ENCODE measurements at regions not wholly inside any gene's neighbourhood (a gene's known extent, or its start where the extent isn't known, plus 50 kb on each side); places are given as distances from the start of the nearest gene placed in this dataset.
"Not testable (repeated sequence)": the region's sequence is repeated elsewhere in the genome, so short reads cannot be mapped to it uniquely, and the experiment has no call there.

- H3K27ac ChIP-seq (ENCODE audit: low read depth, low read length): no peak overlapping the region
- no peaks in the 10 kb centered on the region for H3K9me3 ChIP-seq (ENCODE audit: control insufficient read depth, insufficient read depth, low read length)
- H3K4me1 ChIP-seq (ENCODE audit: control insufficient read depth, insufficient read depth, low read length): peaks cover 5% of the 10 kb centered on the region; the same call in 1 of the 2 replicates
- H3K36me3 ChIP-seq (ENCODE audit: control insufficient read depth, insufficient read depth, low read length): no peaks in the 10 kb centered on the region
- H3K27me3 ChIP-seq (ENCODE audit: control insufficient read depth, insufficient read depth, low read length): no peaks in the 10 kb centered on the region
- no peak overlapping the region for H3K9ac ChIP-seq (ENCODE audit: low read depth, low read length)
- H3K4me3 ChIP-seq (ENCODE audit: low read depth, low read length): no peak overlapping the region
Measured at GRCh38 chr2:145753041-145753608, 1233.2 kb upstream of the ZEB2 start.

- Histone ChIP-seq H3K4me3 (ENCODE audit: low read depth, low read length) (no peak overlapping the region), H3K4me1 (ENCODE audit: control insufficient read depth, insufficient read depth, low read length) (peaks cover 5% of the 10 kb centered on the region; the same call in 1 of the 2 replicates), H3K9me3 (ENCODE audit: control insufficient read depth, insufficient read depth, low read length) (no peaks in the 10 kb centered on the region), H3K9ac (ENCODE audit: low read depth, low read length) (no peak overlapping the region), H3K36me3 (ENCODE audit: control insufficient read depth, insufficient read depth, low read length) (no peaks in the 10 kb centered on the region), H3K27me3 (ENCODE audit: control insufficient read depth, insufficient read depth, low read length) (no peaks in the 10 kb centered on the region), H3K27ac (ENCODE audit: low read depth, low read length) (peak overlapping the region; percentile 69)
Measured at GRCh38 chr2:145752091-145752806, 1232.3 kb upstream of the ZEB2 start.

- Histone ChIP-seq H3K27ac (ENCODE audit: low read depth, low read length) (peak overlapping the region; percentile 69), H3K4me3 (ENCODE audit: low read depth, low read length) (no peak overlapping the region), H3K4me1 (ENCODE audit: control insufficient read depth, insufficient read depth, low read length) (peaks cover 5% of the 10 kb centered on the region; the same call in 1 of the 2 replicates), H3K36me3 (ENCODE audit: control insufficient read depth, insufficient read depth, low read length) (no peaks in the 10 kb centered on the region), H3K9me3 (ENCODE audit: control insufficient read depth, insufficient read depth, low read length) (no peaks in the 10 kb centered on the region), H3K27me3 (ENCODE audit: control insufficient read depth, insufficient read depth, low read length) (no peaks in the 10 kb centered on the region), H3K9ac (ENCODE audit: low read depth, low read length) (no peak overlapping the region)
Measured at GRCh38 chr2:145751629-145752028, 1231.7 kb upstream of the ZEB2 start.

GRCh38 chr2:145751155-145751554 is 1231.2 kb upstream of the ZEB2 start:
- H3K27ac ChIP-seq (ENCODE audit: low read depth, low read length): peak overlapping the region; percentile 69
- peaks cover 5% of the 10 kb centered on the region; the same call in 1 of the 2 replicates for H3K4me1 ChIP-seq (ENCODE audit: control insufficient read depth, insufficient read depth, low read length)
- no peaks in the 10 kb centered on the region for H3K9me3 ChIP-seq (ENCODE audit: control insufficient read depth, insufficient read depth, low read length)
- H3K4me3 ChIP-seq (ENCODE audit: low read depth, low read length): no peak overlapping the region
- H3K9ac ChIP-seq (ENCODE audit: low read depth, low read length): no peak overlapping the region
- no peaks in the 10 kb centered on the region for H3K36me3 ChIP-seq (ENCODE audit: control insufficient read depth, insufficient read depth, low read length)
- no peaks in the 10 kb centered on the region for H3K27me3 ChIP-seq (ENCODE audit: control insufficient read depth, insufficient read depth, low read length)

- Histone ChIP-seq H3K9me3 (ENCODE audit: control insufficient read depth, insufficient read depth, low read length) (no peaks in the 10 kb centered on the region), H3K27ac (ENCODE audit: low read depth, low read length) (no peak overlapping the region), H3K27me3 (ENCODE audit: control insufficient read depth, insufficient read depth, low read length) (no peaks in the 10 kb centered on the region), H3K4me1 (ENCODE audit: control insufficient read depth, insufficient read depth, low read length) (peaks cover 5% of the 10 kb centered on the region; the same call in 1 of the 2 replicates), H3K36me3 (ENCODE audit: control insufficient read depth, insufficient read depth, low read length) (no peaks in the 10 kb centered on the region), H3K4me3 (ENCODE audit: low read depth, low read length) (no peak overlapping the region), H3K9ac (ENCODE audit: low read depth, low read length) (no peak overlapping the region)
Measured at GRCh38 chr2:145750612-145751011, 1230.7 kb upstream of the ZEB2 start.

GRCh38 chr2:145750144-145750543 is 1230.2 kb upstream of the ZEB2 start:
- Histone ChIP-seq H3K4me1 (ENCODE audit: control insufficient read depth, insufficient read depth, low read length) (peaks cover 5% of the 10 kb centered on the region; the same call in 1 of the 2 replicates), H3K4me3 (ENCODE audit: low read depth, low read length) (no peak overlapping the region), H3K27ac (ENCODE audit: low read depth, low read length) (no peak overlapping the region), H3K9ac (ENCODE audit: low read depth, low read length) (no peak overlapping the region), H3K9me3 (ENCODE audit: control insufficient read depth, insufficient read depth, low read length) (no peaks in the 10 kb centered on the region), H3K27me3 (ENCODE audit: control insufficient read depth, insufficient read depth, low read length) (no peaks in the 10 kb centered on the region), H3K36me3 (ENCODE audit: control insufficient read depth, insufficient read depth, low read length) (no peaks in the 10 kb centered on the region)

- H3K4me1 ChIP-seq (ENCODE audit: control insufficient read depth, insufficient read depth, low read length): peaks cover 5% of the 10 kb centered on the region; the same call in 1 of the 2 replicates
- no peaks in the 10 kb centered on the region for H3K36me3 ChIP-seq (ENCODE audit: control insufficient read depth, insufficient read depth, low read length)
- no peaks in the 10 kb centered on the region for H3K9me3 ChIP-seq (ENCODE audit: control insufficient read depth, insufficient read depth, low read length)
- H3K27ac ChIP-seq (ENCODE audit: low read depth, low read length): no peak overlapping the region
- H3K4me3 ChIP-seq (ENCODE audit: low read depth, low read length): no peak overlapping the region
- H3K27me3 ChIP-seq (ENCODE audit: control insufficient read depth, insufficient read depth, low read length): no peaks in the 10 kb centered on the region
- H3K9ac ChIP-seq (ENCODE audit: low read depth, low read length): no peak overlapping the region
Measured at GRCh38 chr2:145749556-145749955, 1229.6 kb upstream of the ZEB2 start.

GRCh38 chr2:145748927-145749326 is 1229.0 kb upstream of the ZEB2 start:
- H3K4me3 ChIP-seq (ENCODE audit: low read depth, low read length): no peak overlapping the region
- H3K36me3 ChIP-seq (ENCODE audit: control insufficient read depth, insufficient read depth, low read length): no peaks in the 10 kb centered on the region
- peaks cover 5% of the 10 kb centered on the region; the same call in 1 of the 2 replicates for H3K4me1 ChIP-seq (ENCODE audit: control insufficient read depth, insufficient read depth, low read length)
- H3K27ac ChIP-seq (ENCODE audit: low read depth, low read length): no peak overlapping the region
- H3K9me3 ChIP-seq (ENCODE audit: control insufficient read depth, insufficient read depth, low read length): no peaks in the 10 kb centered on the region
- H3K9ac ChIP-seq (ENCODE audit: low read depth, low read length): no peak overlapping the region
- no peaks in the 10 kb centered on the region for H3K27me3 ChIP-seq (ENCODE audit: control insufficient read depth, insufficient read depth, low read length)

GRCh38 chr2:145747715-145748114 is 1227.8 kb upstream of the ZEB2 start:
- no peak overlapping the region for H3K27ac ChIP-seq (ENCODE audit: low read depth, low read length)
- no peak overlapping the region for H3K4me3 ChIP-seq (ENCODE audit: low read depth, low read length)
- H3K27me3 ChIP-seq (ENCODE audit: control insufficient read depth, insufficient read depth, low read length): no peaks in the 10 kb centered on the region
- H3K36me3 ChIP-seq (ENCODE audit: control insufficient read depth, insufficient read depth, low read length): no peaks in the 10 kb centered on the region
- no peaks in the 10 kb centered on the region for H3K9me3 ChIP-seq (ENCODE audit: control insufficient read depth, insufficient read depth, low read length)
- no peak overlapping the region for H3K9ac ChIP-seq (ENCODE audit: low read depth, low read length)
- H3K4me1 ChIP-seq (ENCODE audit: control insufficient read depth, insufficient read depth, low read length): peaks cover 5% of the 10 kb centered on the region; the same call in 1 of the 2 replicates

GRCh38 chr2:145745387-145745721 is 1225.4 kb upstream of the ZEB2 start:
- H3K9ac ChIP-seq (ENCODE audit: low read depth, low read length); H3K4me3 ChIP-seq (ENCODE audit: low read depth, low read length); H3K27ac ChIP-seq (ENCODE audit: low read depth, low read length); H3K36me3 ChIP-seq (ENCODE audit: control insufficient read depth, insufficient read depth, low read length); H3K27me3 ChIP-seq (ENCODE audit: control insufficient read depth, insufficient read depth, low read length); H3K4me1 ChIP-seq (ENCODE audit: control insufficient read depth, insufficient read depth, low read length); H3K9me3 ChIP-seq (ENCODE audit: control insufficient read depth, insufficient read depth, low read length): not testable (repeated sequence)

- H3K4me3 ChIP-seq (ENCODE audit: low read depth, low read length): no peak overlapping the region
- no peaks in the 10 kb centered on the region for H3K27me3 ChIP-seq (ENCODE audit: control insufficient read depth, insufficient read depth, low read length)
- peaks cover 4% of the 10 kb centered on the region; the same call in 1 of the 2 replicates for H3K4me1 ChIP-seq (ENCODE audit: control insufficient read depth, insufficient read depth, low read length)
- no peak overlapping the region for H3K27ac ChIP-seq (ENCODE audit: low read depth, low read length)
- no peak overlapping the region for H3K9ac ChIP-seq (ENCODE audit: low read depth, low read length)
- H3K9me3 ChIP-seq (ENCODE audit: control insufficient read depth, insufficient read depth, low read length): no peaks in the 10 kb centered on the region
- H3K36me3 ChIP-seq (ENCODE audit: control insufficient read depth, insufficient read depth, low read length): no peaks in the 10 kb centered on the region
Measured at GRCh38 chr2:145744541-145745386, 1224.8 kb upstream of the ZEB2 start.

All from HUES48 (cell line).